GM04504 (cell line): ENCODE measurements at regions not wholly inside any gene's neighbourhood (a gene's known extent, or its start where the extent isn't known, plus 50 kb on each side); places are given as distances from the start of the nearest gene placed in this dataset.

ENCODE experiments used
- DNase-seq: peaks from one replicate; pipeline ENCODE4 v3.0.0-alpha.2; 2012; ENCODE audit warnings: low read depth

DNA sequence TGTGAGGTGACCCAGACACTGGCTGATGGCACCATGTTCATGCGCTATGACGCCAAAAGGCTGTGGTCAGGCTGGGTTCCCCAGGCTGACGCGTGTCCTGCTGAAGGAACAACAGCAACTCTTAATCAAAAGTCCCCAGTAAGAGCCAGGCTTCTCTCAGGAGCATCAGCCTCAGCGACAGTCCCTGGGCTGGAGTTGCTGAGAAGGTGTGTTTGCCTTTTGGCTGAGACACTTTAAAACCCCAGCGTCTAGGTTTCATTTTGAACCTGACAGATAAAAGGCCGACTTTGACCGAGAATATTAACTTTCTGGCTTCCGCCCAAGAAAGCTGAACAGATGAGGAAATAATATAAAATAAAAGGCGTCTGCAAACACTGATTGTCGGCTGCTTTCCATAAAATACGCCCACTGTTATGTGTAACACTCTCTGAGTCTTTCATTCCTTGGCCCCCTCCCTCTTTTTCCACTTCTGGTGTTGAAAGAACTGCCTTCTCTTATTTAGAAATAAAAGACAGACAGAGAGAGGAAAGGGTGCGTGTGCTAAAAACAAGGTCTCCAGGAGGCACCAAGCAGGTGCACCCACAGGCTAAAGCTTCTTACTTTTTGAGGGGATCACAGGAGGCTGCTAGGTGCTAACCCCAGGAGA lies 373.6 kb downstream of the MID1IP1 start:
- DNase-seq, result no peak

DNA sequence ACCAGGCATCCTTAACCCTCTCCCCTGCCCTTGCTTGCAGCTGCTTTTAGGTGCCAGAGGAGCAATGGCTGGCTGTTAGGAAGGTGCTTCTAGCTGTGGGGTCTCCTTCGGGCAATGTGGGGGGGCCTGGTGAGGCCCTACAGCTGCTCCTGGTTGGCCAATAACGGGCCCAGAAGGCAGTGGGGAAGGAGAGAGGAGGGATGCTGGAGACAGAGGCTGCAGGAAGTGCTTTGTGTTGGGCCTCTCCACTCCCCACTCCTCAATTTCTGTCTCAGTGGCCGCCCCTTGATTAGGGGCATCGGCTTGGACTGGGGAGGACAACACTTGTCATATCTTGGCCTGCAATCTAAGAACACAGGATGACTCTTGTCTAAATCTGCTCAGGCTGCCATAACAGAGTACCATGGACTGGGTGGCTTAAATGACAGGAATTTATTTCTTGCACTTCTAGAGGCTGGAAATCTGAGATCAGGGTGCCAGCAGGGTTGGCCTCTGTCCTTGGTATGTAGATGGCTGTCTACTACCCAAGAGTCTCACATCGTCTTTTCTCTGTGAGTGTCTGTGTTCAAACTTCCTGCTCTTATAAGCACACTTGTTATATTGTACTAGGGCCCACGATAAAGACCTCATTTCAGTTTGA lies 374.3 kb downstream of the MID1IP1 start:
- DNase-seq, result no peak

DNA sequence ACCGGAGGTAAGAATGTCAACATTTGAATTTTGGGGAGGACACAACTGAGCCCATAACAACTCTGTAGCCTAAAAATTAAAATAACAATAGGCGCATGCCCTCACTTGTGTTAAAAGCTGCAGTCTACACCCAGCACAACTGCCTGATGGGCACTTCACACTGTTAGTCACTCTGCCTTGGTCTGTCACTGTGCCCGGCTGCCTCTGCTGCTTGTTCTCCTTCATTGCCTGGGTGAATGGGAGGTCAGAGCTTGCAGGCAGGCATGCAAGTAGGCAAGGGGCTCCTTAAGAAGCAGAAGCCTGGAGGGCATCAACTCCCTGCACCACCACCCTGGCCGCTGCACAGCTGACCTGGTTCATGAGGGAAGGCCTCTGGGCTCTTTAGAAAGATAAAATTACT lies 374.8 kb downstream of the MID1IP1 start:
- no peak for DNase-seq

DNA sequence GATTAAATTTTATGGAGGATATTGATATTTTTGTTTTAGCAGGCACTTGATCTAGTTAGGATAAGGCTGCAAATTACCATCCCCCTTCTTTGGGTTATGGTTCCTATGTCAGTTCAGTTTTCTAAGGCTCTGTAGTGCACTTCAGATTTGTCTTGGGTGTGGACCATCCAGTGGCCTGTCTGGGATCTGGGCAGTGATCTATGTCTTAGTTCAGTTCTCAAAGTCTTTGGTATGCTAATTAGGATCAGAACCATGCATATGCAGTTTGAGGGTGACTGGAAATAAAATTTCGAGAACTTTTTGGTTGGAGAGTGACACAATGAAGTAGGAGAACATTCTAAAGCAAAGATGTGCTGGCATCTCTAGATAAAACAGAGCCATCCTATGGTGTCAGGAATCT lies 388.2 kb downstream of the MID1IP1 start:
- no peak for DNase-seq

DNA sequence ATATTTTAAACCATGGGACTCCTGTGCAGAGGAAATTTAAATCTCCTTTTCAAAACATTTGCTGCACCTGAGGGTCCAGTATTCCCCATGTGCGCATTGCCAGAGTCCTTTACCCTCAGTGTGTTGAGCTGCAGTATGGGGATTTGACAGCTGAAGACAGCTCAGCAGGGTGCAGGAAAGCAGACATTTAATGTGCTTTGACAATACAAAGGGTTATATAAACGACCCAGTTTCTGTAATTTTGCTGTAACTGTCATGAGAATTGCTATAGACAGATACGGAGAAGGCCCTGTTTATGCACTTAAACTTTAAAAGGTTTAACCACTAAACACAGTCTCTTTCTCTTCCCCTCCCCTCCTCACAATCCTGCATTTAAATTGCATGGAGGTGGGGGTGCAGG lies 393.4 kb downstream of the MID1IP1 start:
- DNase-seq, result no peak

DNA sequence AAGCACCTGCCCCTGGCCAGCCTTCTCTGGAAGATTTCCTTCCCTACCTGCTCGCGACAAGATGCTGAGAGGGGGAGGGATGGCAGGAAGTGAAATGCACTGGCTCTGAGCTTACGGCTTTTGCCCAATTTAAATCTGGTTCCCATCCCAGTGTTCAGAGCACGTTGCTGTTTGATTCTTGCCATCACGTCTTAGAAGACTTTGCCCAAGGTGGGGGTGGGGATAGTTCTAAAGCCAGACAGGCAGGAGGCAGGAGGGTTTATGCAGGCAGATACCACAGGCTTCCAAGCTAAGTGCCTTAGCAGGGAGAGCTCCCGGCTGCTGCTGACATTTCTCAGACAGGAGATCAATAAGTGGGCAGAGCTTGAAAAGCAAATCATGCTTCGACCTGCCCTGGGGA lies 393.9 kb downstream of the MID1IP1 start:
- DNase-seq, result no peak

DNA sequence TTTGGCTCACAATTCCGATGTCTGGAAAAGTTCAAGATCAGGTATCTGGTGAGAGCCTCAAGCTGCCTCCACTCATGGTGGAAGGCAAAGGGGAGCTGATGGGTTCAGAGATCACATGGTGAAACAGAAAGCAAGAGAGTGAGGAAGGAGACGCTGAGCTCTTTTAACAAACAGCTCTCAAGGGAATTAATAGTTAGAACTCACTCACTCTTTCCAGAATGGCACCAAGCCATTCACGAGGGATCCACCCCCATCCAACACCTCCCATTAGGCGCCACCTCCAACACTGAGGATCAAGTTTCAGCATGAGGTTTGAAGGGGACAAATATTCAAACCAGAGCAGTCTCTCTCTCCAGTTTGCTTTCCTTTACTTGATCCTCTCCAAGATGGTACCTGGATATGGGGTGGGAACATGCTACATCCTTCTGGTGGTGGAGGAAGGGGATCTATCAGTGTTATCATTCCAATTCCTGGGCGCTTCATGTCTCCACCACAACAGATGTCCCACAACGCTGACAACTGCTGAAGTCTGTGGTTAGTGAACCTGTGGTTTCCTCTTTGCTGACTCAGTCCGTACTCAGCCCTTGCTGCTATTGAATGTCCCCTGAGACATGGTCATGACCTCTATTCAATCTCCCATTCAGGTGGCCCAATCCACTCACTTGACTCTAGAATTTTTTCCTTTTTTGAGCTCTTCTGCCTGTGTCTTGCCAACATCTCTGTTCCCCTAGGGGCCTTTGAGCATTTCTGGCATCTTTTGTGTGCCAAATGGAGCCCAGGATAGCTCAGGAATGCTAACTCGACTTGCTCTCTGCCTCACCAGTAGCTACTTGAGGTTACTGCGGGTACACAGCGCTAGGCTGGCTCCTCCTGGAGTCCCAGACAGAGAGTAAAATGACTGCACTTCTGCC lies 395.2 kb downstream of the MID1IP1 start:
- DNase-seq, result peak; percentile 24

DNA sequence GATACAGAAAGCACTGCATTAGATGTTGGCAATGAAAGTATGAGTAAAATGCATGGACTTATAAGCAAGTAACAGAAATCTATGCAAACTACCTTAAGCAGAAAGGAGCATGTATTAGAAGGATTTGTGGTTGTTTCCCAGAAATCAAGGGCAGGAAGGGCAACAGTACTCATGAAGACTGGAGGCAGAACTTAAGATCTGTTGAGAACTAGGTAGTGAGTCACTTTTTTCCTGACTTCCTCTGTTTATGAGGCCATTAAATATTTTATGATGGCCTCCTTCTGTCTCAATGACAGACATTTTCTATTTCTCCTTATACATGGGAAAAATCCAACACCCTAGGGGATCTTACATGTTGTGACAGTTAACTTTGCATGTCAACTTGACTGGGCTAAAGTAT lies 398.2 kb downstream of the MID1IP1 start:
- no peak for DNase-seq

DNA sequence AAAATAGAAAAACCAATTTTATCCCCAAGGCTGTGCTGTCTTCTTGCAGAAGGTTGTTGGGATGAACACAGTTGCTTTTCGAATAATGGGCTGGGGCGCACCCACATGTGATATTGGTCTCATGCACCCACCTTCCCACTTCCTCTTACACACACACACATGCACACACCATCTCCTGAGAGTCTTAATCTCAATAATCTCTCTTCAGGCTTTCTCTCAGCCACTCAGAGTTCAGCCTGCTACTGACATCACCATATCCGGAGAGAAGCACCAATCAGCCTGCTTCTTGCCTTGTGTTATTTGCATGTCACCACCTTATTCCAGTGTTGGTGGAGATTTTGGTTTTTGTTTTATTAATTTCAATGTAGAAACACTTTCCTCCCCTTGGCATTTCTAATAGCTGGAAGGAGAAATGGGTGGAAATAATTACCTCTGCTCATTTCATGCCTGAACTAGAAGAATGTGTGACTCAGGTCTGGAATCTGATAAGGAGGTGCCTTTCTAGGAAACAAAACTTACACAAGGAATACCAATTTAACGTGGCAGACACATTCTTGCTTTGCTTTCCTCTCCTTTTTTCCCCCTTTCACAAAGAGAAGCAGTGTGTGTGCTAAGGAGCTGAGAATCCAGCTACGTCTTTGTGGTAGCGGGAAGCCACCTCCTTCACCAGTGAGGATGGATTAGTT lies 400.2 kb downstream of the MID1IP1 start:
- DNase-seq, result no peak

DNA sequence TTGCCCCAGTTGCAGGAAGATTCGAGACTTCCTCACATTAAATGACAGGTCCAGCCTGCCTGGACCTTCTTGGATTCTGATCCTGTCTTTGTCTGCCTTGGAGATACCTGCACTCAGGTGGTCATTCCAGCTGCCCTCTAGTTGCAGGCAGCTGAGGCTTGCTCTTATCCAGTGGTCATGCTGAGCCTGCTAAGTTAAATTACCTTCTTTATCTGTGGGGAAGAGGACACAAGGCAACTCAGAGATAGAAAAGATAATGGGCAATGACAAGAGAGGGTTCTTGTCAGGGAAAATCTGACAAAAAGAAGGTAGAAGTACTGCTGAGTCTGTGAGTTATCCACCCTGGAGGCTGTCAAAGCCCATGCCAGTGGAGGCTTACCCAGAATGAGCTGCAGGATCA lies 401.4 kb downstream of the MID1IP1 start:
- no peak for DNase-seq

DNA sequence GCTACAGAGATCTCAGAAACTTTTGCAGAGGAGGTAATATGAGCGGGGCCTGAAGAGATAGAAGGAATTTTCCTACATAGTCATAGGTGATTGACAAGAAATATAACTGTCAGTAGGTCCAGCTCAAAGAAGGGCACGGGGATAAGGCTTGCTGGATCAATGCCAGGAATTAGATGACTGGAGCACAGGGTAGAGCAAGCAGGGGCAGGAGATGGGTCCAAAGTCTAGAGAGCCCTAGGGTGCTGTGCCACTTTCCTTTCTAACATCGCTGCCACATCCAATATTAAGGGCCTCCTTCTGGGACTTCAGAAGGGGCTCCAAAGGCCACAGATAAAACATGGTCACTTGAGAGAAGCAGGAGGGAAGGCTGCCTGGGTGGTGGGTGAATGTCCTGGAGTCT lies 402.2 kb downstream of the MID1IP1 start:
- DNase-seq, result no peak

DNA sequence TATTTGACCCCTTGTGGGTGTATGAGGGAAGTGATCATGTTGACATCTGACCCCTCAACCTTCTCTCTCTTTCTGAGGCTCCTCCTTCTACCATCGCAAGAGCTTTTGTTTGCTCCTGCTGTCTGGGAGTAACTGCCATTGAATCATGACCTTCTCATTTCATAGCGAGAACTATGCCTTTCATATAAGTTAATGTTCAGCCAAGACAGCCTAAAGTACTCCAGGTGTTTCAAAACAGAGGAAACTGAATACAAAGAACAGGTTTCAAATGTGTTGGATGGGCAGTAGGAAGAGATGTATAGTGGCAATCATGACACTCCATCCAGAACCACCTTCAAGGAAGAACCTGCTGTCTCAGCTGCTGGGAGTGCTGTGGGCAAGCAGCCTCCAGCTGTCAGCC lies 403.1 kb downstream of the MID1IP1 start:
- DNase-seq, result no peak

DNA sequence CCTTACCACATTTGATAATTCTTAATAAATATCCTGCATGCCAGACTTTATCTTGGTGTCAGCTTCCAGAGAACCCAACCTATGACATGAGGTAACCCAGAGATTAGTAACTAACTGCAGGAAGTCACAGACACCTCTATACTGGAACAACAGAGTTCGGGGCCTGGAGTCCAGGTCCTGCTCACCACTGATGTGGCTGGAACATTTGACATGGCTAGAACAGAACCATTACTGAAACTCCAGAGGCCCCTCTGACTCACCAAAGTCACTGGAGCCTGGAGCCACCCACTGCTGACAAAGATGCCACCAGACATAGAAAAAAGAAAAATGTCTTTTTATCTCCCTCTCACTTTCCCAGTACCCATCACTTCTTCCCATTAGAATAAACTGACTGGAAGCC lies 403.7 kb downstream of the MID1IP1 start:
- no peak for DNase-seq

DNA sequence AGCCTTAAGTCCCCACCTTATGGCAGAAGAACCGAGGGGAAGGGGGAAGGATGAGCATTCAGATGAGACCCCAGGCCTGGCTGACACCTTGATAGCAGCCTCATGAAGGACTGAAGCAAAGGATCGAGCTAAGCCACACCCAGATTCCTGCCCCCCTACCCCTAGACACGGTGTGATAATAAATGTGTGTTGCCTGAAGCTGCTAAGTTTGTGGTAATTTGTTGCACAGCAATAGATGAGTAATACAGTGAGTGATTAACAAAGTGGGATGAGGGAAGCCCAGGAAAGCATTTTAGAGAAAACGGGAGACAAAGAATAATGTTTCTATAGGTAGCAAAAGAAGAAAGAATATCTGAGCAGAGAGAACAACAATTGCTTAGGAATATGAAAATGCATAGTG lies 404.2 kb downstream of the MID1IP1 start:
- DNase-seq, result no peak

DNA sequence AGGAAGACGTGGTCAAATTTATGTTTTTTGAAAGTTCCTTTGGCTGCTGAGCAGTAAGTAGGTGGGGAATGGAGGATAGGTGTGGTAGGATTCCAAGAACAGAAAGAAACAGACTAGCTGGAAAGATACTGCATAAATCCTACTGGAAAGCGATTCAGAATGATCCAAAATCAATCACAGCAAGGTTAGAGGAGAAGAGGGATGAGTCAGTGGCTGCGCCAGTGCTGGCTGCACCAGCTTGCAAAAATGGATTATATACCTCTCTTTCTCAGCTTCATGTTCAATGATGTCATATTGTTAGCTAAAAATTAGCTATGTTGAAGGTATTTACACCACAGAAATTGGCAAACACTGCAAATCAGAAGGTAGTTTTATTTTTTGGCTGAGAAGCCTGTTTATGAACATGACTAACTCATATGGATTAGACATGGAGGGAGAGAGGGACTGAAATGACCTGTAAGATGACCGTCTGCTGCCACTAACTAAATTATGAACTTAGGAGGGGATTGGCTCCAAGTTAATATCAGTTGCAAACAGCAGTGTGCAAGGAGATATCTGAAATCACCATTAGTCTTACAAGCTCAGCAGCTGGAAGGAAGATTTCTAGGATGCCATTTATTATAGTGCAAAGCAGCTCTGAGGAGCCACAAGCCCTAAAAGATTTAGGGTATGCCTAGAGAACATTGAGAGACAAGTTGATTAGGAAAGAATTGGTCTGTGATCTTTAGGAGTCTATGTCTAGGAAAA lies 405.3 kb downstream of the MID1IP1 start:
- DNase-seq, result no peak

DNA sequence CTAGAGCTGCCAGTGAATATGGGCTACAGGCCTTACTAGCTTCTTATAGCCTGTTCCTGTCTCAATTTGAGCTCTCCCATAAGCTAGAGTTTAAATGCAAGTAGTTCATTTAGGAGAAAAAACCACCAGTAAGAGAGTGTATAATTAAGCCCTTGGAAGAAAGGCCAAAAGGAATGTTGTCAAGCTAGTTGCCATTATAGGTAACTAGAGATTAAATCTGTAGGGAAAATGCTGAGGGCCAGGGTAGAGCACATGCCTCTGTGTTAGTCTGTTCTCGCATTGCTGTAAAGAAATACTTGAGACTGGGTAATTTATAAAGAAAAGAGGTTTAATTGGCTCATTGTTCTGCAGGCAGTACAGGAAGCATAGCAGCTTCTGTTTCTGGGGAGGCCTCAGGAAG lies 410.2 kb downstream of the MID1IP1 start:
- DNase-seq, result no peak

DNA sequence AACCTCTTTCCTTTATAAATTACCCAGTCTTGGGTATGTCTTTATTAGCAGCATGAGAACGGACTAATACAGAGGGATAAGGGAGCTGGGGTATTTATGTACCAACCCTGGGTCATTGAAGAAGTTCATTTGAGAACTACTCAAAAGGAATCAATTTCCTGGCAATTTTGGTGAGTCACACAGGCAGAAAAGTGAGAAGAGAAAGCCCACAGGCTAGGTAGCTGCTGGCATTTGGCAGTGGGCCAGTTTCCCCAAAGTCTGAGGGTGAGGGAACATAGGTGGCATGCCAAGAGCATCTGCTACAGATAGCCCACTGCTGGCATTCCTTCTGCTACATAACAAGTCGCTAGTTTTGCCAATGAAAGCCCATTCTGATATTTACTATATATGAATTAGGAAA lies 411.2 kb downstream of the MID1IP1 start:
- DNase-seq, result no peak

DNA sequence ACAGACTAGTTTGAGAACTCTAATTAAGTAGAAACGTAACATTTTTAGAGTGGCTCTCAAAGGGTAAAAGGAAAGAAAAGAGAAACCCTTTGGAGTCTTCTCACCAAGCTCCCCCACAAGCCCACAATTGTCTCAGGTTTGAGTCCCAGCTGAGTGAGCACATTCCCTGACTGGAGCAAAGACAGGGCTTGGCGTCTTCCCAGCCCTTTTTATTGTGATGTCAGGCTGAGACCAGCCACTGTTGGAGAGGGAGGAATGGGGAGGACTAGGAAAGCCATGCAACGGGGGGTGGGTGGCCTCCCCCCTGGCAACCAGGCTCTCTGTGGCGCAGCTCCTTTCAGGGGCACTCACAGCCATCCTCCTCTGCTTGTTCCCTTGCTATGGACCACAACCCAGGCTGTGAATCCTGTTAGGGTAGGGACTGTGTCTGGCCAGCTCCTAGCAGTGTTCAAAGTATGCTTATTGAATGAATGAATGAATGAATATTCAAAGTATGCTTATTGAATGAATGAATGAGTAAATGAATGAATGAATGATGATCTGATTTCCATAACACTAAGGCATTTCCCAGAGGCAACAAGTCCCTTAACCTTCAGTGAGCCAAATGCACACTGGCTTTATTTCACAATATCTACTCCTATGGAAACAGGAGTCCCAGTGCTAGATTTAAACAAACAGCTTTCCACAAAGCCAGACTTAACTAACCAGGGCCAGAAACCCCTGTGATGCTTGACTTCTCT lies 413.3 kb downstream of the MID1IP1 start:
- no peak for DNase-seq

DNA sequence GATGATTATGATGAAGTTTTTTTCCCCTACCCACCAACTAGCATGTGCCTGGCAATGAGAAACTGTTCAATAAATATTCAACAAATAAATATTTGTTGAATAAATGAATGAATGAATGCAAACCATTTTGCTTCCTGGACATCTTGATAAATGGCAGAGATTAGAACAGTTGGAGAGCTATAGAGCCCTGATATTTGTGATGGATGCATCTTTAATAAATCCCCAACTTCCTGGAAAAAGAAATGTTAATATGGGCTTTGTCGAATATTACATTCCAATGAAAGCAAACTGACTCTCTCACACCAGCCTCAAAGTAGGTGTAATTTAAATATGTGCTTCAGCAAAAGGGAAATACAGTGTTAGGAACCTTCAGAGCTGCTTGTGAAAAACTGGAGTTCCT lies 419.7 kb downstream of the MID1IP1 start:
- no peak for DNase-seq

DNA sequence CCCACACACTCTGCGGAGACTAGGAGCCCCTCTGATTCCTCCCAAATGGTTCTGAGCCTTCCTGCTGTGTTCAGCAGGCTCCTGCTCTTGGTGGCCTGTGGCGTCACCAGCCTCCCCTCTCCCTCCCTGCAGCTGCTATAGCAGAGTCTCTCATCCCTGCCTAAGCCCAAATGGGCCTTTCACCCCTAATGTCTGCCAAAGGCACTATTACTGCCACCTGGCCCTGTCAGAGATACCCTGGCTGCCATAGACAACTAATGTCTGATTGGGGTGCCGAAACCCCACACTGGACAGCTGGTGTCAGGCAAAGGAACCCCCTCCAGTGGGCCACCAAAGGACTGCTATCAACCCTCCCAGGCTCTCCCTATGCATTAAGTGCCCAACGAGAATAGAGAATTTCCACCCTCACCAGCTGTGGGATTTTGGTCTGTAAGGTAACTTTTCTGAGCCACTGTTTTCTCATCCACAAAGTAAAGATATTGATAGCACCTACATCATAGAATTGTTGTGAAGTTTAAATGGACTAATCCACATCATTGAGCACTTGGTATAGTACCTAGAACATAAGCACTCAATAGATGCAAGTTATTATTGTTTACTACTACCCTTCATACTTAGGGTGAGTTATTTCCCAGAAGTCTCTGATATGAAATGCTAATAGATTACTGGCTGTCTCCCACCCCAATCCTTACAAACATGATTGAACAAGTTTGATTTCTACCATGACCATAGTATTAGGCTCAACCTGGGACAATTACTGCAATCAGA lies 421.3 kb downstream of the MID1IP1 start:
- no peak for DNase-seq
